ENCODE measurements at regions not wholly inside any gene's neighbourhood (a gene's known extent, or its start where the extent isn't known, plus 50 kb on each side); places are given as distances from the start of the nearest gene placed in this dataset.

GRCh38 chr11:109972939-109973338 is 120.3 kb upstream of the ZC3H12C start:
- no peak for DNase-seq (ENCODE audit: low spot score)

GRCh38 chr11:109973486-109973885 is 119.7 kb upstream of the ZC3H12C start:
- DNase-seq (ENCODE audit: low spot score), result no peak

- no peak for DNase-seq (ENCODE audit: low spot score)
These were observed 118.7 kb upstream of the ZC3H12C start for GRCh38 chr11:109974523-109974922.

GRCh38 chr11:109978895-109979294 is 114.3 kb upstream of the ZC3H12C start:
- DNase-seq (ENCODE audit: low spot score), result no peak

DNA sequence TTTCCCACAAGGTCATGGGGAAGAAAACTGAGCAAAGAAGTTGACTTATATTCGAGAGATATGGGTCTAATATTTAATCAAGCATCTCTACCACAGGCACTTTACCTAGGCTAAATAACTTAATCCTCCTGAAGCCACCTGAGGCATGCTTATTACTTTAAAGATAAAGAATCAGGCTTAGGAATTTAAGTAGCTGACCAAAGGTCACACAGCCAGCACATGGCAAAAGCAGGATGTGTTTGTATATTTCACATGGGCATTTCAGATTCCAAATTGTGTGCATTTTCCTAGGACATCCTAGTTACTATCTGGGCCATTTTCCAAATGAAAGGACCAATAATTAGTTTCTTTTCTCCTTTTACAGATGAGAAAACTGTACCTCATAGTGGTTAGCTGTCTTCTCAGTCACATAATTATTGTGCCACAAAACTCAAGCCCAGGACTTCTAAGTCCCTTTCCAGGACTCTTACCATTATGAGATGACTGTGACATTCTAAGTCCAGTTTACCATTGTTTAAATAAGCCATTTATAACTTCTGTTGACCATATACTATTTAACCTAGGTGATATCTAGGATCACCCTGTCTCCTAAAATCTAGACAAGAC is 112.1 kb upstream of the ZC3H12C start:
- no peak for DNase-seq (ENCODE audit: low spot score)

- DNase-seq (ENCODE audit: low spot score), result no peak
These were observed 109.8 kb upstream of the ZC3H12C start for GRCh38 chr11:109983358-109983757.

GRCh38 chr11:109984634-109985289 is 108.4 kb upstream of the ZC3H12C start:
- no peak for DNase-seq (ENCODE audit: low spot score)

DNA sequence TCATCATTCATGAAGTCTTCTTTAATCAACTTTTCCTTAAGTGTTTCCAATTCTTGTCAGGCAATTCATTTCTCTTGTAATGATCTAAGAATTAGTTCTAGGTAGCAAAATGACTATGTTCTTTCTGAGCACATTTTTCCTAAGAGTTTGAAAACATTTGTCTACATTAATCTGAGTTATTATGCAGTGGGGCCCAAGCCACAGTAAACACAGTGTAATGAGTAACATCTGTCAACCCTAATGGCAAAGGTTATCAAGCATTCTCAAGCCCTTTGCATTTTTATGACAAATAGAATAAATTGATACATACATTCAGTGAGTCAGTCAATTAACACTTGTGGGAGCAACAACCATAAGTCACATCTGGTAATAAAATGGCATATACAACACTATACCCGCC is 106.7 kb upstream of the ZC3H12C start:
- DNase-seq (ENCODE audit: low spot score), result no peak

DNA sequence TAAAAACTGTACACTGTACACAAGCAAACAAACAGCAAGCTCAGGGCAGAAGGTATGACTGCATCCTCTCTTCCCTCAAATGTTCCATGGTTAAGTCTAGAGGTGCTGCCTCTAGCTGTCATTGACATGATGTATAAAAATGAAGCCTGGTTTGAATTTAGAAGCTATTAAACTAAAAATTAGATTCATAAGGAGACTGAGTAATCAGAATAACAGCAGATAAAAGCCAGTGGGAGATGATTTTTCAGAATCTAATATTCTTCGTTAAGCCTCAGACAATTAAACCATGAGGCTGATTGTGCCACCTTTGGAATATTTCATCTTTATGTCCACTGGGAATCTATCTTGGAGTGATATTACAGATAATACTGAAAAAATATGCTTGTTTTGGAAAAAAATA is 101.4 kb upstream of the ZC3H12C start:
- DNase-seq (ENCODE audit: low spot score), result no peak

DNA sequence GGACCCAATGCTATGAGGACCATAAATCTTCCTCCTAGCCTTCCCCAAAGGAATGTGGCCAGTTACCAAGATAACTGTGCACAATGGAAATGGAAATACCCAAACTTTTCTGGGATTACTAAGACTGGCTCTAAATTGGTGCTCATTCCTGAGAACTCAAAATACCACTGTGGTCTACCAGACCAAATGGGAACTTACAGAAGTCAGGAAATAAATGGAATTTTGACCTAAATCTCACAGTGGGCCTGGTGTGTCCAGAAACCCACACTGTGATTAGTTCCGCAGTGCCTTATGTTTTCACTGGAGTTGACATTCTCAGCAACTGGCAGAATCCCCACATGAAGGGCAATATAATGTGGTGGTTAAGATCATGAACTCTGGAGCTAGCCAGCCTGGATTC is 99.4 kb upstream of the ZC3H12C start:
- no peak for DNase-seq (ENCODE audit: low spot score)

GRCh38 chr11:109994907-109995306 is 98.3 kb upstream of the ZC3H12C start:
- DNase-seq (ENCODE audit: low spot score), result peak; percentile 24

GRCh38 chr11:109996060-109996459 is 97.1 kb upstream of the ZC3H12C start:
- DNase-seq (ENCODE audit: low spot score), result no peak

GRCh38 chr11:109998921-109999320 is 94.3 kb upstream of the ZC3H12C start:
- DNase-seq (ENCODE audit: low spot score), result no peak

DNA sequence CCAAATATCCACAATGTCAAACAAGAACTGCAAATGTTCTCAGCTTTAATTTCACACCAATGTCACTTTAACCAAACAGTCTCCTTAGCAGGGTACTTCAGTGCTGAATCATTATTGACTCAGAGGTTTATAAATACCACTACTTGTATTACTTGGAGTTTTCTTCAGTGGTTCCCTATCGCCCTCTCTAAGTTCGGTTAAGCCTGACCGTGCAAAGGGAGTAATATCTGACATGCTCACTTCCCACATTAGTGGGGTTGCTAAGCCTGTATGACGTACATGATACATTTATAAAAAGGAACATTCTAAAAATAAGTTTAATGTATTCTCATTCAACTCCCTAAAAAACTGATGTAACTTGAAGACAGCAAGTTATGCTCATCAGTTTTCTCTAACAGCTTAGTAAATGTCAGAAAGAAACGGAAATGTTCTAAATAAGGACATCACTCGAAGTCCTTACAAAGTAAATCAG is 93.1 kb upstream of the ZC3H12C start:
- peak; percentile 61 for DNase-seq (ENCODE audit: low spot score)

- DNase-seq (ENCODE audit: low spot score), result no peak
These were observed 92.3 kb upstream of the ZC3H12C start for GRCh38 chr11:110000850-110001249.

DNA sequence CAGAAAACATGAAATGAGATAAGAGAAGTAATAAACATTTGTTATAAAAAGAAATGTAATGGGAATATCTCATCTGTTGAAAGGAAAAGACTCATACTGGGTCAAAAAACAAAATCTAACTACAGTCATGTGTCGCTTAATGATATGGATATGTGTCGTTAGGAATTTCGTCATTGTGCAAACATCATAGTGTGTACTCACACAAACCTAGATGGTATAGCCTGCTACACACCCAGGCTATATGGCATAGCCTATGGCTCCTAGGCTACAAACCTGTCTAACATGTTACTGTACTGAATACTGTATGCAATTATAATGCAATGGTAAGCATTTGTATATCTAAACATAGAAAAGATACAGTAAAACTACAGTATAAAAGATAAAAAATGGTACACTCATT is 89.8 kb upstream of the ZC3H12C start:
- no peak for DNase-seq (ENCODE audit: low spot score)

- no peak for DNase-seq (ENCODE audit: low spot score)
These were observed 81.6 kb upstream of the ZC3H12C start for GRCh38 chr11:110011595-110011994.

DNA sequence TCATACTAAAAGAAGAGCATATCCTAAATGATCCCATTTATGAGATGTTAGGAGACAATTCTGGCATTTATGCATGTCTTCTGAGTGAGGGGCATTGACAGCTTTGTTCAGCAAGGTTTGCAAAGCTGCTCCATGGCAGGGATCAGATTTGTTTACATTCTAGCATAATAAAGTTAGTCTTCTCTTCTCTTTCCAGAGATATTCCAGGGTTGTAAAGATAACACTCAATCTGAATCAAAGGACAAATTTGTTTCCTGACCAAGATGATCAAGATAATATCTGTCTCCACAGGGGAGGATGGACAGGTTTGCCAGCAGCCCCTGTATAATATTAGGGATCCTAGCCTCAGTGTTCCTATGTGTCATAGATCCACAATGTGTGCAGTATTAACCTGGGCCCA is 77.5 kb upstream of the ZC3H12C start:
- no peak for DNase-seq (ENCODE audit: low spot score)

DNA sequence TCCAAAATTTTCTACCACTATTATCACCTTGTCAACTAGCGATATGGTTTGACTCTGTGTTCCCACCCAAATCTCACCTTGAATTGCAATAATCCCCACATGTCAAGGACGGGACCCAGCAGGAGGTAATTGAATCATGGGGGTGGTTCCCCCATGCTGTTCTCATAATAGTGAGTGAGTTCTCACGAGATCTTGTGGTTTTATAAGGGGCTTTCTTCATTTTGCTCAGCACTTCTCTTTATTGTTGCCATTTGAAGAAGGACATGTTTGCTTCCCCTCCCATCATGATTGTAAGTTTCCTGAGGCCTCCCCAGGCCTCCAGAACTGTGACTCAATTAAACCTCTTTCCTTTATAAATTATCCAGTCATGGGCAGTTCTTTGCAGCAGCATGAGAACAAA is 73.5 kb upstream of the ZC3H12C start:
- no peak for DNase-seq (ENCODE audit: low spot score)

DNA sequence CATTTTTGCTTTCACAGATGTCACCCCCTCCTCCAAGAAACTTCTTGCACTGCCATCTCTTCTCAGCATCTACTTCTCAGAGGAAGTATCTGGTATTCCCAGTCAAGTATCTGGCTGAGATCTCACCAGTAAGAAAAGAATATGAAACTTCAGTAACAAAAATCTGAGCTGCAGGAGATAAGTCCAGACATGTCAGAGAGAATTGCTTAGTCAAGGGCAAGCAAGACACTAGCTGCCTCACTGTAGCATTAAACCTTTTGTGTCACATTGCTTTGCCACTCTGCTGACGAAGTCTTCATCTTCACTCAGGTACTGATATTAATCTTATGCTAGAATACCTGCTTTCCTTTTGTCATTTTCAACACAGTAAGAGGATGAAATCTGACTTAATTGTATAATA is 70.6 kb upstream of the ZC3H12C start:
- no peak for DNase-seq (ENCODE audit: low spot score)

- DNase-seq (ENCODE audit: low spot score), result no peak
These were observed 69.5 kb upstream of the ZC3H12C start for GRCh38 chr11:110023711-110024110.

- peak; percentile 85 for DNase-seq (ENCODE audit: low spot score)
These were observed 66.2 kb upstream of the ZC3H12C start for GRCh38 chr11:110026858-110027626.

DNA sequence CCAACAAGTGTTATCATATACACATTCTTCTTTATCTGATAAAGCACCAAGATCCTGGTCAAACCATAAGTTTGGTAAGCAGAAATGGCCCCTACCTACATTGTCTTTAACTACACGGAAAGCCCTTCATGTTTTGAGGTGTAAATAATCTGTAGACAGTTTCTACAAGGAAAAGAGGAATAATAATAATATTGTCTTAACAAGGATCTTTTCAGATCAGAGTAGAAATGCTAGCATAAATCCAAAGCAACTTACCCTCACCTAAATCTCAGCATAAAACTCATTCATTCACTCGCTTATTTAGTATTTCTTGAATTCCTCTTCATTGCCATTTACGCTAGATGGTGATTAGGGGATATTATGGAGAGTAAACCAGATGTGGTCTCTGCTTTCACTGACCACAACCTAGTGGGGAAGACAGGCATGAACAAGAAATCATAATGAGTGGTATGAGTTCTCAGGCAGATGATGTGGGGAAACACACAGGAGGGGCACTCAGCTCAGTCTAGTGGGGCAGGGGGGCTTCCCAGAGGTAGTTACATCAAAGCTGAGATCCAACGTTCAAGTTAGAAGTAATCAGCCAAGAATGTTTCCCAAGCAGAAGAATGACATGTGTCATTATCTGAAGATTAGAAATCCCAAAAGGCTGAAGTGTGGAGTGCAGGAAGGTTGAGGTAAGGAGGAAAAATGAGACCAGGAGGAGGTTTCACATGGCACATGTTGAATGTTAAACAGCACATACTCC is 65.4 kb upstream of the ZC3H12C start:
- DNase-seq (ENCODE audit: low spot score), result no peak
